C4-2B (cell line): ENCODE measurements at regions not wholly inside any gene's neighbourhood (a gene's known extent, or its start where the extent isn't known, plus 50 kb on each side); places are given as distances from the start of the nearest gene placed in this dataset.

ENCODE experiments used
- H3K27ac ChIP-seq: fragments of 450-650 bp; 2 replicates; pipeline ENCODE4 v1.5.1; 2017
- CTCF ChIP-seq: fragments of 450-650 bp; conservative IDR thresholded peaks from 2 replicates; pipeline ENCODE4 v1.5.1; 2017; ENCODE audit warnings: mild to moderate bottlenecking
- ZFX ChIP-seq: fragments of 450-650 bp; IDR thresholded peaks from 2 replicates; pipeline ENCODE4 v1.6.1; 2017

- no peak overlapping the region for H3K27ac ChIP-seq
- TF ChIP-seq ZFX (no peak), CTCF (peak; percentile 80)
Measured at GRCh38 chr3:159828542-159828943, 160.1 kb upstream of the IL12A start.

- TF ChIP-seq CTCF: no peak; the same call in 1 of the 2 replicates
- TF ChIP-seq ZFX: no peak
- no peak overlapping the region for H3K27ac ChIP-seq
Measured at GRCh38 chr3:159829056-159829455, 159.6 kb upstream of the IL12A start.

- no peak for TF ChIP-seq ZFX
- TF ChIP-seq CTCF: no peak
- H3K27ac ChIP-seq: no peak overlapping the region
Measured at GRCh38 chr3:159829539-159830227, 159.0 kb upstream of the IL12A start.

GRCh38 chr3:159830523-159831154 is 158.0 kb upstream of the IL12A start:
- TF ChIP-seq ZFX (no peak), CTCF (no peak)
- no peak overlapping the region for H3K27ac ChIP-seq

GRCh38 chr3:159831466-159831865 is 157.2 kb upstream of the IL12A start:
- TF ChIP-seq ZFX (no peak), CTCF (no peak)
- no peak overlapping the region for H3K27ac ChIP-seq

- no peak for TF ChIP-seq CTCF
- no peak for TF ChIP-seq ZFX
- no peak overlapping the region for H3K27ac ChIP-seq
Measured at GRCh38 chr3:159832024-159832423, 156.6 kb upstream of the IL12A start.

- TF ChIP-seq CTCF (no peak), ZFX (no peak)
- no peak overlapping the region for H3K27ac ChIP-seq
Measured at GRCh38 chr3:159835126-159835525, 153.5 kb upstream of the IL12A start.
